HUDEP-2 (cell line): ENCODE measurements at regions not wholly inside any gene's neighbourhood (a gene's known extent, or its start where the extent isn't known, plus 50 kb on each side); places are given as distances from the start of the nearest gene placed in this dataset.

Source experiments
- DNase-seq, 76 experiments: peaks; one replicate each; lab custom pipeline; 2025; ENCODE audit not compliant: unreplicated experiment in 76 of 76; lab: John Stamatoyannopoulos, UW

DNA sequence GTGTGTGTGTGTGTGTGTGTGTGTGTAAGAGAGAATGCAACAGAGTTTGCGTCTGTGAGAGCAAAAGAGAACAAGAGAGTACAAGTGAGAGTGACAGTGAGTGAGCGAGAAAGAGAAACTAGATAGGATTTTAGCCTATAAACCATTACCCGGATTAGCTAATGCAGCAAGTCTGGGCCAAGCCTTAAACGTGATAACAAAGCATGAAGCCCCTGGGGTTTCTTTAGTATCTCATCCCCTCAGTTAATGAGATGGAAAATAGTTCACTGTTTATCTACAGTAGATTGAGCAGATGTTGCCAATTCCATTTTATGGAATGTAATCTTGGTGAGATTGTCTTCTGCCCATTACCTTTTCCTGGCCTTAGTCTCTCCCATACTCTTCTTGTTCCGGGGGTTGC is 114.5 kb downstream of the MAT2B start:
- no peak for DNase-seq

GRCh38 chr5:163622799-163623198 is 117.4 kb downstream of the MAT2B start:
- DNase-seq, result no peak

GRCh38 chr5:163623524-163623923 is 118.1 kb downstream of the MAT2B start:
- DNase-seq, result no peak

GRCh38 chr5:163623986-163624385 is 118.6 kb downstream of the MAT2B start:
- no peak for DNase-seq

- no peak for DNase-seq
Measured at GRCh38 chr5:163624431-163624830, 119.0 kb downstream of the MAT2B start.

GRCh38 chr5:163626904-163627434 is 121.5 kb downstream of the MAT2B start:
- no peak for DNase-seq

- no peak for DNase-seq
Measured at GRCh38 chr5:163631856-163632255, 126.4 kb downstream of the MAT2B start.

DNA sequence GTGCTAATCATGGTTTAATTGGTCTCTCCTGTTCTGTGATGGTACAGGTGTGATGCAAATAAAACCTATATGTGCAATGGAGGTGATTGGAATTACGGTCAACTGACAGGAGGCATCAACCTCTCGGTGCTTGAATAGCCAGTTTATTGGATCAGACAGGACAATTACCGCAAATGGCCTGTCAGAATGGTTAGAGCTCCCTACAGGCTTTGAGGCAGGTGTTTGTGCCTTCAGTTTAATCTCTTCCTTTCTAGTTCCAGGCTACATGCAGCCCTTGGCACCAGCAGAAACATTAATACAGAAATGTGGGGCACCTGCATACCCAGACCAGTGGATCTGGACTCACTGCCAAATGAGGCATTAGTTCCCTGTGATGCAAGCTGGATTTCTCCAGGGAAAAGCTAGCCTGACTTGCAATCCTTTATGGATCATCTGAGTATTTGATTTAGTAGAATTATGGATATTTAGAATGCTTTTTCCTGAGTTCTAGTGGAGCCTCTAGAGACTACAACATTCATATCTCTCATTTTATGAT is 128.6 kb downstream of the MAT2B start:
- no peak for DNase-seq

DNA sequence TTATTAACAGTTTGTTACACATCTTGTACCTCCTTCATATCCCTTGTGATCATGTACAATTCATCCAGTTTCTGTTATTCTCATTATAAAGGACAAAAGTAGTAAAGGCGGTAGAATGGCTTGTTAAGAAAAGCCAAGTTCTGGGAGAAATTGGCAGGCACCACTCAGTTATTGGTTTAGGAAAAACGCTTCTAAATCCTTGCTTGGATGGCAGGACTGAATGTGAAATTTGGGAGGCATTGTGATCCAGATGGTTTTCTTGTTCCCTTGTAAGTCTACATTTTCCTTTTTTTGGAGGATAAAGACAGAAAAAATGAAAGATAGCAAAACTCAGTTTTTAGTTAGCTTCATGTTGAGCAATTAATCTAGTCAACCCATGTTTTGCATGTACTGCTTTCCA is 130.2 kb downstream of the MAT2B start:
- no peak for DNase-seq

DNA sequence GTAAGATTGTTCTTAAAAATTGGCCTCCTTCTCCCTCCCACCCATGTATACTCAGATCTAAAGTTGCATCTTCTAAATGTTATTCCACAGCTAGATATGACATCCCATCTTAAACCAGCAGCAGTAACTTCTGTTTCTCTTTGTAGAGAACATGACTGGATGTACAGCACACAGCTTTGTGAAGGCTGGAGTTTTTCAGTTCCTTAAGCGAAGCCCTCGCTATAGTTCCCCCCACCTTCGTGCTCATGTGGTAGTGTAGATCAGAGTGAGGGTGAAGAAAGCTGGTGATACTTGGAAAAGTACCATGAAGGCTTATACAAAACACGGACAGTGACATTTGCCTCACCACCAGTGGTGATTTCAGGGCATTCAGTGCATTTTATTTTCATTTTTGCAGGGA is 137.5 kb downstream of the MAT2B start:
- no peak for DNase-seq

- no peak for DNase-seq
Measured at GRCh38 chr5:163645421-163646416, 140.3 kb downstream of the MAT2B start.

DNA sequence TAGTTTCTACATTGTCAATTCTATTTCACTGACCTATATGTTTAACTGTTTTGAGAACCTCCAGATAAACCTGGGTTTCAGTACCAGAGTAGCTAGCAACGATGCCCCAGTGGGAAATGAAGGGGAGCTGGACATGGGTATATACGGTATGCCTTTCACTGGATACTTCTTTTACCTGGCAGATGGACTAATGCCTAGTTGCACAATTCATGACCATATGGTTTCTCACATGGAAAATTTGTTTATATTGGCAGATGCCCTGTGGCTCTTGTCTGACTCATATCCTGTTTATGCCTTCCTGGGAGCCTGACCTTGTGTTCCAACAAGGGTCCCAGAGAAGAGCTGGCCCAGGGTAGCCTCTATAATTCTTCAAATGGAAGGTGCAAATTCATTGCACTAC is 144.1 kb downstream of the MAT2B start:
- DNase-seq, result no peak

GRCh38 chr5:163653526-163653925 is 148.1 kb downstream of the MAT2B start:
- DNase-seq, result no peak

GRCh38 chr5:163658702-163659567 is 153.5 kb downstream of the MAT2B start:
- no peak for DNase-seq

- no peak for DNase-seq
Measured at GRCh38 chr5:163659568-163659902, 154.1 kb downstream of the MAT2B start.

- no peak for DNase-seq
Measured at GRCh38 chr5:163660486-163660885, 155.1 kb downstream of the MAT2B start.

- DNase-seq, result no peak
Measured at GRCh38 chr5:163661360-163661759, 155.9 kb downstream of the MAT2B start.

GRCh38 chr5:163670036-163670435 is 164.6 kb downstream of the MAT2B start:
- DNase-seq, result no peak

DNA sequence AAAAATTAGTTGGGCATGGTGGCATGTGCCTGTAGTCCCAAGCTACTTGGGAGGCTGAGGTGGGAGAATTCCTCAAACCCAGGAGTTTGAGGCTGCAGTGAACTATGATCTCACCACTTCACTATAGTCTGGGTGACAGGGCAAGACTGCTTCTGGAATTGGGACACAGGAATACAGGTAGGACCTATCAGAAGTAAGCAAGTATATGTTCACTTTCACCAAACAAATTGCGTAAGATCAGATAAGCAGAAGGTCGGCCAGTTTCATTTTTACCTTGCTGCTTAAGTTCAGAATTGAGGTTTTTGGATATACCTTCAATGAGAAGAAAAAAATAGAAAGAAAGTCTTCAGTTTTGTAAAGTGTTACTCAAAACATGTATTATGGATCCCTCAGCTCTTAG is 171.7 kb downstream of the MAT2B start:
- DNase-seq, result no peak

- no peak for DNase-seq
Measured at GRCh38 chr5:163682234-163682633, 176.8 kb downstream of the MAT2B start.

- DNase-seq, result no peak
Measured at GRCh38 chr5:163687414-163687813, 182.0 kb downstream of the MAT2B start.
